Suprapubic skin (tissue), 4 donors: ENCODE measurements at regions not wholly inside any gene's neighbourhood (a gene's known extent, or its start where the extent isn't known, plus 50 kb on each side); places are given as distances from the start of the nearest gene placed in this dataset.

Experiments
- DNase-seq, 2 donors: peaks; one replicate each; pipeline ENCODE4 v3.0.0-alpha.2; 2019; ENCODE audit warnings: low spot score in 2 of 2
- H3K27ac ChIP-seq: fragments of 200-600 bp; sonication (generic); one replicate; pipeline ENCODE4 v1.5.1; 2019
- H3K27me3 ChIP-seq: fragments of 200-600 bp; sonication (generic); one replicate; pipeline ENCODE4 v1.5.1; 2019
- H3K36me3 ChIP-seq: fragments of 200-600 bp; sonication (generic); one replicate; pipeline ENCODE4 v1.5.1; 2019
- H3K4me1 ChIP-seq: fragments of 200-600 bp; sonication (generic); one replicate; pipeline ENCODE4 v1.5.1; 2019
- H3K4me3 ChIP-seq: fragments of 200-600 bp; sonication (generic); one replicate; pipeline ENCODE4 v1.5.1; 2019; ENCODE audit warnings: mild to moderate bottlenecking
- H3K9me3 ChIP-seq: fragments of 200-600 bp; sonication (generic); one replicate; pipeline ENCODE4 v1.5.1; 2019
- EP300 ChIP-seq: sonication (generic); formaldehyde crosslinking; IDR thresholded peaks from one replicate; pipeline ENCODE4 v1.6.1; 2017; ENCODE audit warnings: antibody characterized with exemption
- POLR2A ChIP-seq, 2 donors: fragments of 450-650 bp; IDR thresholded peaks; one replicate each; pipeline ENCODE4 v1.6.1; 2017; ENCODE audit warnings: antibody characterized with exemption in 2 of 2, mild to moderate bottlenecking in 2 of 2, moderate library complexity in 2 of 2
- POLR2AphosphoS5 ChIP-seq, 3 donors: sonication (generic); formaldehyde crosslinking; IDR thresholded peaks; one replicate each; pipeline ENCODE4 v1.6.1; 2017; ENCODE audit warnings: antibody characterized with exemption in 3 of 3
- WGBS: methylation state at CpG from one replicate; pipeline ENCODE4 v1.1.5; 2018; 5-methylcytosine and 5-hydroxymethylcytosine counted together
- TF ChIP-seq, protein P1 (sequence below), 2 donors: fragments of 200-600 bp in 1 of 2; fragments of 450-650 bp in 1 of 2; sonication (generic) in 1 of 2; IDR thresholded peaks; one replicate each; pipeline ENCODE4 v1.5.1; 2016 to 2019; ENCODE audit warnings: antibody characterized with exemption in 2 of 2, mild to moderate bottlenecking in 1 of 2, moderate library complexity in 1 of 2

- H3K27ac ChIP-seq: no peak overlapping the region
- no peak for DNase-seq
- 63% methylated on average over 3 of the region's 3 CpGs for WGBS
- H3K36me3 ChIP-seq: no peaks in the 10 kb centered on the region
- no peaks in the 10 kb centered on the region for H3K4me1 ChIP-seq
- no peak for TF ChIP-seq EP300
- TF ChIP-seq POLR2A (IDR thresholded peaks at IDR 0.05): no peak
- TF ChIP-seq POLR2AphosphoS5 (IDR thresholded peaks at IDR 0.05): no peak
- TF ChIP-seq, protein P1, sequence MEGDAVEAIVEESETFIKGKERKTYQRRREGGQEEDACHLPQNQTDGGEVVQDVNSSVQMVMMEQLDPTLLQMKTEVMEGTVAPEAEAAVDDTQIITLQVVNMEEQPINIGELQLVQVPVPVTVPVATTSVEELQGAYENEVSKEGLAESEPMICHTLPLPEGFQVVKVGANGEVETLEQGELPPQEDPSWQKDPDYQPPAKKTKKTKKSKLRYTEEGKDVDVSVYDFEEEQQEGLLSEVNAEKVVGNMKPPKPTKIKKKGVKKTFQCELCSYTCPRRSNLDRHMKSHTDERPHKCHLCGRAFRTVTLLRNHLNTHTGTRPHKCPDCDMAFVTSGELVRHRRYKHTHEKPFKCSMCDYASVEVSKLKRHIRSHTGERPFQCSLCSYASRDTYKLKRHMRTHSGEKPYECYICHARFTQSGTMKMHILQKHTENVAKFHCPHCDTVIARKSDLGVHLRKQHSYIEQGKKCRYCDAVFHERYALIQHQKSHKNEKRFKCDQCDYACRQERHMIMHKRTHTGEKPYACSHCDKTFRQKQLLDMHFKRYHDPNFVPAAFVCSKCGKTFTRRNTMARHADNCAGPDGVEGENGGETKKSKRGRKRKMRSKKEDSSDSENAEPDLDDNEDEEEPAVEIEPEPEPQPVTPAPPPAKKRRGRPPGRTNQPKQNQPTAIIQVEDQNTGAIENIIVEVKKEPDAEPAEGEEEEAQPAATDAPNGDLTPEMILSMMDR (IDR thresholded peaks at IDR 0.05): no peak
- no peaks in the 10 kb centered on the region for H3K27me3 ChIP-seq
- H3K9me3 ChIP-seq: peaks cover 23% of the 10 kb centered on the region
- no peak overlapping the region for H3K4me3 ChIP-seq
Observed at GRCh38 chr14:40757376-40757950, 849.2 kb upstream of the LRFN5 start.

- no peak for DNase-seq
- H3K9me3 ChIP-seq: peaks cover 16% of the 10 kb centered on the region
- H3K4me3 ChIP-seq: no peak overlapping the region
- H3K27ac ChIP-seq: no peak overlapping the region
- H3K36me3 ChIP-seq: no peaks in the 10 kb centered on the region
- TF ChIP-seq, protein P1 (IDR thresholded peaks at IDR 0.05): no peak
- TF ChIP-seq POLR2AphosphoS5 (IDR thresholded peaks at IDR 0.05) (no peak), POLR2A (IDR thresholded peaks at IDR 0.05) (no peak), EP300 (no peak)
- WGBS: 89% methylated on average over 1 of the region's 1 CpG
- no peaks in the 10 kb centered on the region for H3K4me1 ChIP-seq
- no peaks in the 10 kb centered on the region for H3K27me3 ChIP-seq
Observed at GRCh38 chr14:40733206-40733605, 873.5 kb upstream of the LRFN5 start.

GRCh38 chr14:40727107-40727506, 879.6 kb upstream of the LRFN5 start:
- no peak for DNase-seq
- TF ChIP-seq EP300 (no peak), POLR2A (IDR thresholded peaks at IDR 0.05) (no peak), POLR2AphosphoS5 (IDR thresholded peaks at IDR 0.05) (no peak)
- TF ChIP-seq, protein P1 (IDR thresholded peaks at IDR 0.05): no peak
- 73% methylated on average over 2 of the region's 2 CpGs for WGBS
- H3K4me3 ChIP-seq: no peak overlapping the region
- no peaks in the 10 kb centered on the region for H3K36me3 ChIP-seq
- peaks cover 17% of the 10 kb centered on the region for H3K9me3 ChIP-seq
- H3K4me1 ChIP-seq: no peaks in the 10 kb centered on the region
- no peak overlapping the region for H3K27ac ChIP-seq
- no peaks in the 10 kb centered on the region for H3K27me3 ChIP-seq

GRCh38 chr14:40713387-40713786, 893.3 kb upstream of the LRFN5 start:
- Histone ChIP-seq H3K36me3 (no peaks in the 10 kb centered on the region), H3K27ac (no peak overlapping the region), H3K4me3 (no peak overlapping the region), H3K4me1 (no peaks in the 10 kb centered on the region), H3K9me3 (peaks cover 11% of the 10 kb centered on the region), H3K27me3 (no peaks in the 10 kb centered on the region)
- DNase-seq: no peak
- TF ChIP-seq POLR2AphosphoS5 (IDR thresholded peaks at IDR 0.05) (no peak), EP300 (no peak), POLR2A (IDR thresholded peaks at IDR 0.05) (no peak)
- TF ChIP-seq, protein P1 (IDR thresholded peaks at IDR 0.05): no peak
- WGBS: 82% methylated on average over 5 of the region's 5 CpGs

DNA sequence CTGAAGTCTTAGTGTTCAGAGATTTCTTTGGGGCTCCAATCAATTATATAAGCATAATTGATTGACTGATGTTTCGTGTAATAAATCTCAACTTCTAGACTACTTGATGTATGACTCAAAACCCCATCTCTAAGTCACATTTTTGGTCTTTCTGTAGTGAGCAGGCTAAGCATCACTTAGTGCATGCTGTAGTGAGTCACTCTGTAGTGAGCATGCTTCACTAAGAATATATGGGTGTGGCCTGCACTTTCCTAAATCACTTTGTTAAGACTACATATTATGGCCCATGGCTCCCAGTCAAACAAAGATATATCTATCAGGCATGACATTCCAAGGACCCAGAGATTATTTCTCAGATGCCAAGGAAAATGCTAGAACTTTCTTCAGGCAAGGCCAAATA, 909.4 kb upstream of the LRFN5 start:
- no peaks in the 10 kb centered on the region for H3K27me3 ChIP-seq
- WGBS: 80% methylated on average over 1 of the region's 1 CpG
- no peak for DNase-seq
- peaks cover 4% of the 10 kb centered on the region for H3K9me3 ChIP-seq
- no peaks in the 10 kb centered on the region for H3K36me3 ChIP-seq
- no peaks in the 10 kb centered on the region for H3K4me1 ChIP-seq
- no peak overlapping the region for H3K4me3 ChIP-seq
- H3K27ac ChIP-seq: no peak overlapping the region
- TF ChIP-seq, protein P1 (IDR thresholded peaks at IDR 0.05): no peak
- no peak for TF ChIP-seq EP300
- no peak for TF ChIP-seq POLR2AphosphoS5 (IDR thresholded peaks at IDR 0.05)
- no peak for TF ChIP-seq POLR2A (IDR thresholded peaks at IDR 0.05)
